ENCODE measurements at regions not wholly inside any gene's neighbourhood (a gene's known extent, or its start where the extent isn't known, plus 50 kb on each side); places are given as distances from the start of the nearest gene placed in this dataset.

- no peak overlapping the region for H3K4me3 ChIP-seq (replicated peaks in 1 of 2; ENCODE audit: low read depth in 2 of 2, low read length in 2 of 2)
- TF ChIP-seq CTCF (IDR thresholded peaks at IDR 0.05; ENCODE audit: low read depth, low read length), result no peak
- DNase-seq (ENCODE audit: low read depth in 2 of 2), result no peak
These were observed 61.3 kb upstream of the SPIN1 start for GRCh38 chr9:88326936-88327335.

DNA sequence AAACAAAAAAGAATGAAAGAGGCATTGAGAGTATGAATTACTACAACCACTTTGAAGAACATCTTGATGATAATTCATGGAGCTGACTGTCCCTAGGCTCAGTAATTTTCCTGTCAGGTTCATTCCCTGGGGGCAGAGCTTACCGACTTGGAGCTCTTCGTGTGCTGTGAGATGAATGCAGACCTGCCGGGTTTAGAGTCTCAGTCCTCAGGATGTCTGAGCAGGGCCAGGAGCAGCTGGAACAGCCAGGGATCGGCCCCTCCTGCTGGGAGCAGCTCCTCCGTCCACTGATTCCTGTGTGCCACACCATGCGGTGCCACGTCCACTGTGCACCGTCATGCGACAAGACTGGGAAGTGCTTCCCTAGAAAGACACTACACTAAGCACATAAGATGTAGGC, 62.2 kb upstream of the SPIN1 start:
- DNase-seq (ENCODE audit: low read depth in 2 of 2), result no peak
- H3K4me3 ChIP-seq (replicated peaks in 1 of 2; ENCODE audit: low read depth in 2 of 2, low read length in 2 of 2), result no peak overlapping the region
- TF ChIP-seq CTCF (IDR thresholded peaks at IDR 0.05; ENCODE audit: low read depth, low read length), result no peak

DNA sequence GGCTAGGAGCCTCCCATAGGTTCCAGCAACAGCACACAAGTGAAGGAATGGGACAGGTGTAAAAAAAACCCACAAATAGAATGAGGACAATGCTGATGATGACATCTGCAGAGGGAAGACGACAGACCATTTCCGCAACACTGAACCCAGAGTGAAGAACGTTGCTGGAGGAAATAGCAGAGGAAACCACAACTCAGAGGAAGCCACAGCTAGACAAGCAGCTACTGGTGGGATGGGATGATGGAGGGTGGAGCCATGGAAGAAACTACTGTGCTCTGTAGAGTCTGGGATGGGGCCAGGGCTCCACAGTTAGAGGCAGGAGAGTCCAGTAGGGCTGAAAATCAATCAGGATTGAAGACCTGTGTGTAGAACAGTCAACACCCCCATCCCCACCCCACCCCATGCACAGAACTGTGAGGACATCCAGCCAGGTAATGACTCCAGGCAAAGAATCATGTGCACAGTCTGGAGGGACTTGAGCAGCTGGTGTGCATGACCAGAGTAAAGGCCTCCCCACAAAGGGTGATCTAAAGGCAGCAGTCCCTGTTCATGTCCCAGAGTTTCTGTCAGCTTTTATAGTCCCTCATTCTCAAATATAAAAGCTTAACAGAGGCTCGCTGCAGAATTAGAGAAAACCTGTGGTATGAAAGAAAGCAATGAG, 65.2 kb upstream of the SPIN1 start:
- H3K4me3 ChIP-seq (replicated peaks in 1 of 2; ENCODE audit: low read depth in 2 of 2, low read length in 2 of 2), result no peak overlapping the region
- no peak for TF ChIP-seq CTCF (IDR thresholded peaks at IDR 0.05; ENCODE audit: low read depth, low read length)
- peak; percentile 24 to 55 for DNase-seq (ENCODE audit: low read depth in 2 of 2)

- DNase-seq (ENCODE audit: low read depth in 2 of 2), result no peak
- no peak for TF ChIP-seq CTCF (IDR thresholded peaks at IDR 0.05; ENCODE audit: low read depth, low read length)
- H3K4me3 ChIP-seq (replicated peaks in 1 of 2; ENCODE audit: low read depth in 2 of 2, low read length in 2 of 2), result no peak overlapping the region
These were observed 66.5 kb upstream of the SPIN1 start for GRCh38 chr9:88321764-88322163.

GRCh38 chr9:88320748-88321415, 67.4 kb upstream of the SPIN1 start:
- H3K4me3 ChIP-seq (replicated peaks in 1 of 2; ENCODE audit: low read depth in 2 of 2, low read length in 2 of 2), result no peak overlapping the region
- no peak for DNase-seq (ENCODE audit: low read depth in 2 of 2)
- no peak for TF ChIP-seq CTCF (IDR thresholded peaks at IDR 0.05; ENCODE audit: low read depth, low read length)

DNA sequence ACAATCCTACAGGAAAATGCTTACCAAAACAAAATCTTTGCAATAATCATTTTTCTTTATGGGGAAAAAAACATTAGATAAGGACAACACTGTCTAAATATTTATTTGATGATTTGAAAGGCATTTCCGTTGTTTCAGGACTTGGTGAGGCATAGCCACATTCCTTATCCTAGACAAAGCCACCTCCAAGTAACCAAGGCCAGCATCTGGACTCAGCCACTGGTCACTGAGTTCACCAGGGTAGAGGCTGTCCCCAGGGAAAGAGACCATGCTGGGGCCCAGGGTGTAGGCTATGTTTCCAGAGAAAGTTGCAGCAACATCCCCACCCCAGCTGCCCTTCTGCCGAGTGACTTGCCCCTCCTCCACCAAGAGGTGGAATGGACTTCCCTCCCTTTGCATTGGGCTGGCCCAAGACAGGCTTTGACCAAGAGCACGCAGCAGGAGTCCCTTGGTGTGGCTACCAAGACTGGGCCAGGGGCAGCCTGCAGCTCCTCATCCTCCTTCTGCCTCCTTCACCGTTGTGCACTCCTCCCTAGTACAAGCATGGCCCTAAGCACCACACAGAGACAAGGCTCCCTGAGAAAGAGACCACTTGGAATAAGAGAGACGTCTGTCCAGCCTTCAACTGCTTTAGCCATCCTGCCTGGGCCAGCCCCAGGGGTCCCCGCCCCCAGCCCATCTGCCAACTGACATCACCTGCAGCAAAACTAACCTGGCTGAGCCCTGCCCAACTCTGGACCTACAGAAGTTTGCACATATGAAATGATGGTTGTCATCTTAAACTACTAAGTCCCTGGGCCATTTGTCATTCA, 68.1 kb upstream of the SPIN1 start:
- no peak overlapping the region for H3K4me3 ChIP-seq (replicated peaks in 1 of 2; ENCODE audit: low read depth in 2 of 2, low read length in 2 of 2)
- peak in 1 of 2 donors; percentile 46 for DNase-seq (ENCODE audit: low read depth in 2 of 2)
- no peak for TF ChIP-seq CTCF (IDR thresholded peaks at IDR 0.05; ENCODE audit: low read depth, low read length)
